ENCODE measurements at regions not wholly inside any gene's neighbourhood (a gene's known extent, or its start where the extent isn't known, plus 50 kb on each side); places are given as distances from the start of the nearest gene placed in this dataset.

DNA sequence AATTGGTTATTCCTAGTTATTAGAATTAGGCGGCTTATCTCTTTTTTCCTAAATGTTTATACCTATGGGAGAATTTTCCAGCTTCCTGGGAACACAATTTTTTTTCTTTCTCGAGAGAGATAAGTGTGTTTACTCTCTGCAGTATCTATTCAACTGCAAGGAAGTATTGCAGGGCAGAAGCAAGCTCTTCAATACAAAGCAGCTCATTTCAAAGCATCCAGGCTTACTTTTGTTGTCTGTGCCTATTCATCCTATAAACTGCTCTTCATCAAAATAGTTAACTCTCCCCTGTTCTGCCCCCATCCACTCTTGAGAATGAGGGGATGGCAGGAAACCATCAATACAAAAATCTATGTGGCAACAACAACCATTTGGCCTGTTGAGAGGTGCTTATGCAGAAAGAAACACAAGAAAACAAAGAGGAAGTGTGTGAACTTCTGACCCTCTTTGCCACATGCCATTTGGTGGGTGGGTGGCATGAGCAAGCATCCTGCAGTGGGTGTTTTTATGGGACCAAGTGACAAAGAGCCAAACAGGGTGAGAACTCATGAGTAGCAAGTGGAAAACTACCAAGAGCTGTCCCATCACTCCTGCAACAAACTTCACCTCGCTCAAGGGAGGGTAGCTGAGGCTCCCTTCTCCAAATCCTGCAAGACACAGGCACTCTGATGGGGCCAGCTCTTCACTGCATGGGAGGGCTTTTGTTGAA is 50.6 kb upstream of the MRPS6 start:
- intact Hi-C loops (cut with micrococcal nuclease) = loop anchor here (5.0 kb wide), 2 partner anchors 45 to 75 kb away; no protein-coding TSS in a partner anchor

DNA sequence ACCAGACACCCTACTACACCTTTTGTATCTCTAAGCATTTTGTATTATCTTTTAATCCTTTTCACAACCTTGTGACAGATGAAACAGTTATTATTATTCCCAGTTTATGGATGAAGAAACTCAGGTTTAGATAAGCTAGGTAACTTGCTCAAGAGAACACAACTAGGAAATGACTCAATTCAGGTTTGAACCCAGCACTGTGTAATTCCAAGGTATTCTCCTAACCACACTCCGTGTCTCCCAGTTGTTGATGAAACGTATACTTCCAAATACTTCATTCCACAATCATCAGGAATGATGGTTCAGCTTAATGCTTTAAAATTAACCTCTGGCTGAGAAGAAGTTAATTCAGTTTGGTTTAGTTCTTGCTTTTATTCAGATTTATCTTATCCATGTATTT is 51.7 kb upstream of the MRPS6 start:
- intact Hi-C loops (cut with micrococcal nuclease) = loop anchor here (5.0 kb wide), 2 partner anchors 44 to 74 kb away; no protein-coding TSS in a partner anchor

DNA sequence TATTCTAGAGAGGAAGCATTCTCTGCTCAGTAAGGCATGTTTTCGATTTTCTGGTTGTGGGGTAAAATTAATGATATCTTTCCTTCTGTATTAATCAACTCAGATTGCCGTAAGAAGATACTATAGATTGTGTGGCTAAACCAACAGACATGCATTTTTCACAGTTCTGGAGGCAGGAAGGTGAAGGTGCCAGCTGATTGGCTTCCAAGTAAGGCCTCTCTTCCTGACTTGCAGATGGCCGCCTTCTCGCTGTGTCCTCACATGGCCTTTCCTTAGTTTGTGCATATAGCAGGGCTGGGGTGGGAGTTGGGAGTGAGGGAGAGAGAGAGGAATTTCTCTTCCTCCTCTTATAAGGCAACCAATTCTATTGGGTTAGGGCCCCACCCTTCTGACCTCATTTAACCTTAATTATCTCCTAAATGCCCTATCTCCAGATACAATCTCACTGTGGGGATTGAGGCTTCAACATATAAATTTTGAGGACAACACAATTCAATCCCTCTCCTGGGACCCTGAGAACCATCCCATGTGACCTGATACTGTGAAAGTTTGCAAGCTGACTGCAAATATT is 52.3 kb upstream of the MRPS6 start:
- intact Hi-C loops (cut with micrococcal nuclease) = loop anchor here (5.0 kb wide), 2 partner anchors 44 to 74 kb away; no protein-coding TSS in a partner anchor

GRCh38 chr21:34020005-34020847 is 53.2 kb upstream of the MRPS6 start:
- intact Hi-C loops (cut with micrococcal nuclease) = loop anchor here (5.0 kb wide), 2 partner anchors 43 to 73 kb away; no protein-coding TSS in a partner anchor

DNA sequence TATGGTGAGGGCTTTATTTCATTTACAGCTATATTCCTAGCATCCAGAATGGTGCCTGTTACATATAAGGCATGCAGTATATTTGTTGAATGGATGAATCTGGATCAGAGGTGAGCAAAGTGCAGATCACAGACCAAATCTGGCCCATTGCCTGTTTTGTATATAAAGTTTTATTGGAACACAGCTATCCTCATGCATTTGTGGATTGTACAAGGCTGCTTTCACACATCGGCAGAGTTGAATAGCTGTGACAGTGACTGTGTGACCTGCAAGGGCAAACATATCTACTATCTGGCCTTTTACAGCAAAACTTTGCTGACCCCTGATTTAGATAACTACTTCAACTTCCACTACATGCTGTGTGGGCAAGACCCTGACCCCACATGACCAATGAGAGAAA is 54.0 kb upstream of the MRPS6 start:
- intact Hi-C loops (cut with micrococcal nuclease) = no loop called here

DNA sequence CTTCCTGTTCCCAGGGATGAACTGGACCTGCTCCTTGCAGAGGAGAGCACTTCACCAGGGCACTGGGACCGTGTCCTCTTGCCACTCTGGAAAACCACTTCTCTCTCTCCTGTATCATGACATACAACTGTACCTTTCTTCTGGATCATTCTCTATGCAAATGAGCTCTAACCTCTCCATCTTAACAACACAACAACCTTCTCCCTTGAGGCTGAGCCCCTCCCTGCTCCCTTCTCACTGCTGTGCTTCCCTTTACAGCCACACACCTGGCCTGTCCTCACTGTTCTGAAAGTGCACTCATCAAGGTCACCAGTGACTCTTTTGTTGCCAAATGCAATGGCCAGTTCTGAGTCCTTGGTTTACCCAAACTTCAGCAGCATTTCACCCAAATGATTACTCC is 54.5 kb upstream of the MRPS6 start:
- intact Hi-C loops (cut with micrococcal nuclease) = no loop called here

GRCh38 chr21:34018185-34018584 is 55.2 kb upstream of the MRPS6 start:
- intact Hi-C loops (cut with micrococcal nuclease) = no loop called here

DNA sequence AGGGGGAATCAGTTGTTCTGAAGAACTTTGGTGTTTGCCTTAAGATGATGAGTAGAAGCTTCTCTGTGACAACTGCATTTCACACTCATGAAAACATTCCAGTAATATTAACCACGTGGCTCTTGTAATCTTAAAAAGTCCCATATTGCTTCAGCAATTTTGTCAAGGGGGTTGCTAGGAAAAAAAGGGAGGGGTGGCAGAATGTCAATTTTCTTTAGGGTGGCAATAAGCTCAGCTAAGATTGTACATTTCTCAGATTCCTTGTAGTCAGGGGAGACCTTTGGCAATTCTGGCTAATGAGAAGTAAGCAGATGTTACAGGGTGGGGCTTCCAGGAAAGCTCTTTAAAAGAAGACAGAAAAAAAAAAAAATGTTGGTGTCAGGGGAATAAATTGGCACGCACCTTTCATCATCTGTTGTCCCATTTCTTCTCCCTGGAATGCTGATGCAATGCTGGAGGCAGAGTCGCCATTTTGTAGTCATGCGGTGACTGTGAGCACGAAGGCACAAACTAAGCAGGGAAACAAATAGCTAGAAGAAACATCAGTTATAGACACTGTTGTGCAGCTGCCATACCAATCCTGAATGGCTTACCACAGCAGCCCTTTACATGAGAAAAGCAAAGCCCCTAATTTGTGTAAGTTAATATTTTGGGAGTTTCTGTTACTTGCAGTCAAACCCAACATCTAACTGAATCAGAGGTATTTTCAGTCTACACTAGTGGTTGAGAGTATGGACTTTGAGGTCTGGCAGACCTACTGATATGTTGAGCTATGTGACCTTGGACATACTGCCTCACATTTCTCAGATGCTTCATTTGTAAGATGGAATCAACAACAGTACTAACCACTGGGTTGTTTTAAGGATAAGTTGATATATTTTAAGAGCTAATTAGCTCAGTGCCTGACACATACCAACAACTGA is 56.1 kb upstream of the MRPS6 start:
- intact Hi-C loops (cut with micrococcal nuclease) = no loop called here

DNA sequence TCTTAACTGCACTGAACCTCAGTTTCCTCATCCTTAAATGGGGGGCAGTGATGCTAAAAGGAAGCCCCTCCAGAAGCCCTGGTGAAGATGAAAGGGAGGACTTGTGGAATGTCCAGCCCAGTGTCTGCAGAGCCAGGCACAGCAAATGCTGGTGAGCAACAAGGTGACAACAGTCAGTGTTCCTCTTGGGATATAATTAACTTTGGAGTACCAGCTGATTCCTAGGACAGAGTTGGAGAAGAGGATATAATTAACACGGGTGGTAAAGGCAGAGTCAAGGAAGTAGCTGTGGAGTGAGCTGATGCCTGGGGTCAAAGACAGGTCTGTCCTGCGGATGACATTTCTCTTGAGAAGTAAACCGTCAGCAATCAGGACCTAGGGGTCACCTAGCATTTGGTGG is 60.7 kb upstream of the MRPS6 start:
- intact Hi-C loops (cut with micrococcal nuclease) = no loop called here

DNA sequence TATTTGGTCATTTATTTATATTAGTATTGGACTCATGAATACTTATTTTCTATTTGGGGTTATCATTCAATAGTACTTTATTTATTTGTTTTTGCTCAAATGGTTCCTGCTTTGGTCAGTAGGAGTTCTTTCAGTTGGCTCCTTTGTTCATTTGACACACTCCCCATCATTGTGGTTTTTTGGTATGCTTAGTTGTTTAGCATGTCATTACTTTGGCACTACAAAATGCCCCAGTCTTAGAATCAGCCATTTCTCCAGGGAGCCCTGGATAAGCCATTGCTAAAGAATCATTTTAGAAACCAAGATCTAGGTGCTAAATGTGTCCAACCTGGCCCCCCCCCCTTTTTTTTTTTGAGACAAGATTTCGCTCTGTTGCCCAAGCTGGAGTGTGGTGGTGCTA is 61.7 kb upstream of the MRPS6 start:
- intact Hi-C loops (cut with micrococcal nuclease) = no loop called here

GRCh38 chr21:34009193-34009592 is 64.2 kb upstream of the MRPS6 start:
- intact Hi-C loops (cut with micrococcal nuclease) = no loop called here

DNA sequence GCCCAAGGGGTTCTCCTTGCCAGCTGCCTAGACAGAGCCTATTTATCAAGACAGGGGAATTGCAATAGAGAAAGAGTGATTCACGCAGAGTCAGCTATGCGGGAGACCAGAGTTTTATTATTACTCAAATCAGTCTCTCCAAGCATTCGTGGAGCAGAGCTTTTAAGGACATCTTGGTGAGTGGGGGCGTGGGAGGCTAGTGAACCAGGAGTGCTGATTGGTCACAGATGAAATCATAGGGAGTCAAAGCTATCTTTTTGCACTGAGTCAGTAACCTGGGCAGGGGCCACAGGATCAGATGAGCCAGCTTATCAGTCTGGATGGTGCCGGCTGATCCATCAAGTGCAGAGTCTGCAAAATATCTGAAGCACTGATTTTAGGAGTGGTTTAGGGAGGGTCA is 64.8 kb upstream of the MRPS6 start:
- intact Hi-C loops (cut with micrococcal nuclease) = no loop called here

DNA sequence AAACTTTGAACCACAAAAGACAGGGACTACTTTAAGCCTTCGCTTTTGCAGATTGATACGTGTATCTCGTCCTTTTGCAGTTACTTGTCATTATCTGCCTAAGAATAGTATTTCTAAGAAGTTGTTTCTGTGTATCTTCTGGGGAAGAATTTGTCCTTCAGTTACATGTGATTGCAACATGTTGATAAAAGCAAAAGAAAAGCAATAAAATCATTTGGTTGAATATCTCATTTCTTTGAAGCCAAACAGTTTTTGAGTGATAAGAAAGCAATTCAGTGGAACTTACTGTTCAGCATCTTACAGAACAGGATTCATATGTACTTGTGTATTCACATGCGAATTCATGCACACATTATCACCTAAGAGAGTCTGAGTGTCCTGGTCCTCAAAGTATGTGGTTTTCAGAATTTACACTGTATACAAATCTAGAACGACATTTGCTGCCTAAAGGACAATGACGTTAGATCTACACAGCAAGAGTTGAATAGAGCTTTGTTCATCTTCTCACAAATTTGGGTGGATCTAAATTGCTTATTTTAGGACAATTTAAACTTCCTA is 66.7 kb upstream of the MRPS6 start:
- intact Hi-C loops (cut with micrococcal nuclease) = no loop called here

GRCh38 chr21:34004974-34005373 is 68.4 kb upstream of the MRPS6 start:
- intact Hi-C loops (cut with micrococcal nuclease) = no loop called here

DNA sequence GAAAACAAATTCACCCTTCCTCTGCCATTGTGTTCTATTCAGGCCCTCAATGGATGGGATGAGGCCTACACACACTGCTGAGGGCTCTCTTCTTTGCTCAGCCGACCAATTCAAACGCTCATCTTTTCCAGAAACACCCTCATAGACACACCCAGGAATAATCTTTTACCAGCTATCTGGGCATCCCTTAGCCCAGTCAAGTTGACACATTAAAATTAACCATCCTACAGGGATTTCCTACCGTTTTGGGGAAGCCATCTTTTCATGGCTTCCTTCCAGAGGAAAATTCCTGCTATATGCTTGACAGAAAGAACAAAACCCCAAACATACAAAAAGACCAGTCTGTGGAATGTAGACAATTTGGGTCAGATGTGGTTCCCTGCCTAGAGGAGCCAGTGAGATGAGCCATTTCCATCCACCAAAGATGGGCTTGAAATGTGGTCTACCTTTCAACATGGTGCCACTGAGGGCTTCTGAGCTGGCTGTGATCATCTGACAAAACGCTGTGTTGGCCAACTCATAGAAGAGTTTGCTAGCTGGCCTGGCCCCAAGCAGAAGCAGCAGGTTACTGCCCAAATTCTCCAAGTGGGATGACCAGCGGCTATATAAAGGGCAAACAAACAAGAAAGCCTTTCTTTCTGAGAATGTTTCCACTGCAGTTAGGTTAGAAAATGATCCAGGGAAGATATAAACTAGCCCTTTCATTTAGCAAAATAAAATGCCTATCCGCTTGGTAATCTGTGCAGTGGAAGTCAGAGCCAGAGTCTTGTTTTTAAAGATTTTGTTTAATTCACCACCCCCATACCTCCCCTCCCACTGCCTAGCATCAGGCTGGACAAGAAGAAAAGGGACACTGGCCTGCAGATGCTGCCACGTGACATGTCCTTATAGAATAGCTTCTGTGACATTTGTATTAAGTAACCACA is 69.1 kb upstream of the MRPS6 start:
- intact Hi-C loops (cut with micrococcal nuclease) = no loop called here

DNA sequence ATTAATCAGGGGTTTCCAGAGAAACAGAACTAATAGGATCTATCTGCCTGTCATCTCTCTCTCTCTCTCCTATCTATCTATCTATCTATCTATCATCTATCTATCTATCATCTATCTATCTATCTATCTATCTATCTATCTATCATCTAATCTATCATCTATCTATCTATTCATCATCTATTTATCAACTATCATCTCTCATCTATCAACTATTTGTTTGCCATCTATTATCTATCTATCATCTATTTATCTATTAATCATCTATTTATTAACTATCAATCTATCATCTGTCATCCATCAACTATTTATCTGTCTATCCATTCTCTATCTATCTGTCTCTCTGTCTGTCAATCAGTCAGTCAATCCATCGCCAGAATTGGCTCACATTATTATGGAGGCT is 70.0 kb upstream of the MRPS6 start:
- intact Hi-C loops (cut with micrococcal nuclease) = no loop called here

- intact Hi-C loops (cut with micrococcal nuclease) = no loop called here
Observed at GRCh38 chr21:34000375-34000774, 73.0 kb upstream of the MRPS6 start.

DNA sequence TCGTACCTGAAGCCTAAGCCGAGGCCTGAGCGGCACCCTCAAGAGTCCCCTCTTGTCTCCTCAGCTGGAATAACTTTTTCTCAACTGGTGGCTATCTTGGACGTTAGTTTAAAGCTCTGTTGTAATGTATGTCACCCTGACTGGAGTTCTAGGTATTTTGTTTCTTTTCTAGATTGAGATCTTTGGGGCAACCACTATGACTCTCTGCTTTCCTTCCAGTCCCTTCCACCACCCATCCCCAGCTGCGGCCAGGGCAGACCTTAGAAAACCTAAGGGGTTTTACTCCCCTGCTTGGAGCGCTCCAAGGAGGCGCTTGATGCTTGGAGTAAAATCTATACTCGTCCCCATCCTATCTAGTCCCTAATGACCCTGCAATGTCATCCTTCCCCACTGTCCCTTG is 74.6 kb upstream of the MRPS6 start:
- intact Hi-C loops (cut with micrococcal nuclease) = loop anchor here (1.0 kb wide), 1 partner anchor 75 kb away; no protein-coding TSS in a partner anchor

- intact Hi-C loops (cut with micrococcal nuclease) = loop anchor here (1.0 kb wide), 1 partner anchor 74 kb away; no protein-coding TSS in a partner anchor
Observed at GRCh38 chr21:33998402-33998801, 75.0 kb upstream of the MRPS6 start.

DNA sequence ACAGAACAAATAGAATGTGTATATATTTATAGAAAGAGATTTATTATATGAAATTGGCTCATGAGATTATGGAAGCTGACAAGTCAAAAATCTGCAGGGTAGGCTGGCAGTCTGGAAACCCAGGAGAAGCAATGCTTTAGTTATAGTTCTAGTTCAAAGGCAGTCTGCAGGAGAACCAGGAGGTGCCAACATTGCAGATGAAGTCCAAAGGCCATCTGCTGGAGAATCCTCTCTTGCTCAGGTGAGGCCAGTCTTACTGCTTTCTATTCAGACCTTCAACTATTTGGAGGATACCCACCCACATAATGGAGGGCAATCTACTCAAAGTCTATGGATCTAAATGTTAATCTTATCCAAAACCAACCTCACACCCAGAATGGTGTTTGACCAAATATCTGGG is 75.9 kb upstream of the MRPS6 start:
- intact Hi-C loops (cut with micrococcal nuclease) = no loop called here

Data from T-helper 2 cell treated with Interferon-gamma antibody and Interleukin-4, amounts not matched to agents 100 ng/mL and 5 ng/mL, for 36 hours (primary cell).